KBM-7 (cell line): ENCODE measurements at regions not wholly inside any gene's neighbourhood (a gene's known extent, or its start where the extent isn't known, plus 50 kb on each side); places are given as distances from the start of the nearest gene placed in this dataset.

ENCODE experiments used
- DNase-seq: peaks from one replicate; pipeline ENCODE4 v3.0.0-alpha.2; 2015
- in situ Hi-C: fragments of 300-500 bp; cut with MboI; formaldehyde crosslinking; loops from 2 replicates; pipeline ENCODE4 v1.14.3; 2020; ENCODE audit warnings: low sequenced_read_pairs, low pct_unique_long_range_greater_than_20kb, mixed read lengths

DNA sequence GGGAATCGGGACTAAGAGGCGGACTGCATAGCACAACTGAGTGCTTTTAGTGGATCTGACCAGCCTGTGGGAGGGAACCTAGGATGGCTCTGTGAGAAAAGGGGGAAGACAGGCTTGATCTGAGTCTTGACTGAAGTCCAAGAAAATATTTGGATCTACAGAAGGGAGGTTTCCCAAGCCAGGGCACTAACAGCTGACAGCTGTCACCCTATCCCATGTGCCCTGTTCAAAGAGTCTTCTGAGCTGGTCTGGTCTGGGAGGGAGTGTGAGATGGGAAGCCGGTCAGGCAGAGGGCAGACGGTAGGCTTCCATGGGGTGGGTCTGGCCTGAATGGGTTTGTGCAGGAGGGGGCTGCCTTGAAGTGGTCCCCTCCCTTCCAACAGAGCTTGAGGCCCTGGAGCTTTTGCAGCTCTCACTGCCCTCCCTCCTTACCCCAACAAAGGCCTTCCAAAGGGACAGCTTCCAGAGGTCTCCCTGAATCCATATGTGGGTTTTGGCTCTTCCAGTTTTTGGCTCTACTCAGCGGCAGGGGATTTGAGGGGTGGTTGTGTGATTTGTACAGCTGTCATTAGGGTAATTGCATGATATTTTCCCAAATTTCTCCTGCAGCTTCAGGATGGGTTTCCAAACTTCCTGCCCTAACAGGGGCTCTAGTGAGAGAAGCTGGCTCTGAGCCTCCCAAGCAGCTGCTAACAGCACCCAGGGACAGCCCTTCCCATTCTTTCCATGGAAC lies 643.7 kb downstream of the BCOR start:
- DNase-seq, result no peak
- in situ Hi-C loops, result no loop called here

DNA sequence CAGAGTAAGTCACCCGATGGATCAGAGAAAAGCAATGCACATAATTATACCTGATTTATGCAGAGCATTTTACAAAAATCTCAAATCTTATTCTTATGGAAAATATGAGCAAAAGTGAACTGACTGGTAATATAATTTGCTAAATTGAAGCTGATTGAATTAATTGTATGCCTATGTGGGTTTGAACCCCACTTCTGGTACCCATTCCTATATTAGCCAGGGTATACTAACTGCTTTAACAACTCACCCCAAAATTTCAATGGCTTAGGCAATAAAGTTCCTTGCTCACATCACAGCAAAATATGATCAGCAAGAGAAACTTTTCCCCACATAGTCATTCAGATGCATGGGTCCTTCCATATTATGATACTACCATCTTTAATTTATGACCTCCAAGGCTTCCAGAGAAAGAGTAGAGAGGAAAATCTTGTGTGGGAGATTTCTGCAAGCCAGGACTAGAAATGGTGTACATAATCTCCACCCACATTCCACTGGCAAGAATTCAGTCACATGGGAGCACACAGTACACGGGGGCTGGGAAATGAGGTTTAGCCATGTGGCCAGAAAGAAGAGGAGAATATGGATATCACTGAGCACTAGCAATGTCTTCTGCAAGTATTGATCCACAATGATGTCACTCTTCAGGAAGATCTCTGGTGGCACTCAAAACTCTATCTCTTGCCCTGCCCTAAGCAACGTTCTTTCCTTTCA lies 640.7 kb downstream of the BCOR start:
- no peak for DNase-seq
- in situ Hi-C loops, result no loop called here

DNA sequence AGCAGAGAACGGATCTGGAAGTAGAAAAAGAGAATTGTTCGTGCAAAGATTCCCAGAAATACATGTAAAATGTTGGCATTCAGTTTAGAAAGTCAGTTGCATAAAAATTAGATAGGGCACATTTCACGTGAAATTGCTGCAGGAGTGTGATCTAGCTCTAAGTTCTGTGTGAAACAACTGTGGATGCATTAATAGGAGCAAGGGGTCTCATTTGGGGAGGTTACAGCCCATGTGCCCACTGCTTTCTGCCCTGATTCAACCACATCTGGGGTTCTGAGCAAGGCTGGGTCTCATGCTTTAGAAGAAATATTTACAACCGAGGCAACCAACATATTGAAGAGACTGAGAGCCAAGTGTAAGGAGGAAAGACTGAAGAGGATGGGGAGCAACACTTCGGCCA lies 639.0 kb downstream of the BCOR start:
- no peak for DNase-seq
- in situ Hi-C loops, result no loop called here

DNA sequence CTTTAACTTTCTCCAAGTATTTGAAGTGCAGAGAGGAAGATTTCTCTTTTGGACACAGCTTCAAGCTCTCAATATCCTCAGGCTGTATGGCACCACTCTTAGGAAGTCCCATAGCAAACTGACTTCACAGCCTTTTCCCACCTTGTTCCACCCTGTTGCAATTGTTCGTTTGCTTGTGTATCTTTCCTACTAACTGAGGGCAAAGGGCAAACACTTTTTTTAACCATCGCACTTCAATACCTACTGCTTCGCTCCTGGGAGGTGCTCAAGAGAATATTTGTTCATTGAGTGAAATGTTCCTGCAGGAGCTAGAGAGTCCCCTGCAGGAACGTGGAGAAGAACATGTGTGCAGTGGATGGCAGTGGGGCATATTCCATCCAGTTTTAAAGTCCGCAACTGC lies 638.6 kb downstream of the BCOR start:
- no peak for DNase-seq
- in situ Hi-C loops, result no loop called here

DNA sequence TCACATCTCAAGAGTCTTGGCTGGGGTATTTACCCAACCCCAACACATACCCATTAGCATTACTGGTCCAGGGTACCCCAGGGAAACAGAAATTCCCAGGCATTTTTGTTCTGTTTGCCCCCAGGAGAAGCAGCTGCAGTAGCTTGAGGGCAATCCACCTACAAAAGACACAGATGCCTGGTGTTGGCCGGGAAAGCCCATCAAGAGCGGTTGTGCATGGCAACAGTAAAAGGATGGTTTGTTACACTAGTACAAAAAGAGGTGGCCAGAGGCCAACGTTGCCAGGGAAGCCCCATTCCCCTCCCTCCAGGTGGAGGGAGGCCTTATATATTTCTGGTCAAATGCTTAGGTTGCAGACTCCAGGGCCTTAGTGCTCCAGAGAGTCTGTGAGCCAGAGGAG lies 637.8 kb downstream of the BCOR start:
- in situ Hi-C loops, result no loop called here
- DNase-seq, result no peak

DNA sequence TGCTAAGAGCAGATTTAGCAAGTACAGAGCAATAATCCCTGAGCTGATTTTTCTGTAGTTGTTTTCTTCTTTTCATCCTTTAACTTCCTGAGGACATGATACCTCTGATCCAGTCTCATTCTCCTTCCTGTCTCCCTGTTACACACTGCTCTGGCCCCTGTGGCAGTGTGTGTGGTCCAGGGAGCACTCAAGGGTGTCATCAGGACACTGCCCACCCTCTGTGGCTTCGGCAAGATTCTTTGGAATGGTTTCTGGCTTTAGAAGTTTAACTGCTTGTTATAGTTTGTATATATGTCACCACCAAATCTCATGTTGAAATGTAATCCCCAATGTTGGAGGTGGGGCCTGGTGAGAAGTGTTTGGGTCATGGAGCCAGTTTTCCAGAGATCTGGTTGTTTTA lies 637.3 kb downstream of the BCOR start:
- DNase-seq, result no peak
- in situ Hi-C loops, result no loop called here

DNA sequence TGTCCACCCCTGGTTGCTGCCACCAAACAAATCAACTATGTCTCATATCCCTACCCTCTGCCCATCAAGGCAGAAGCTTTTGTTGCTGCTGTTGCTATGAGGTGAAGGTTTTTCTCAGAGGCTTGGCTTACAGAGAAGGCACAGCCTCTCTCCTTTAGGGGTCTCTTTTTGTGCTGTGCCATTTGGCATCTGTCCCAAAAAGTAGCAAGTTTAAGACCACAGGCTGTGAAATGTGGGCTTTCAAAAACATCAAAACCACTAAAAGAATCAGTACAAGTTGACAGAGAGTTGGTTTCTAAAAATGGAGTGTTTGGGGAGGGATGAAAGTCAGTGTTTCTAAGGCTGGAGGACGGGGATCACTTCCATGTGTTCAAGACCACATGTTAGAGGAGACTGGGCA lies 634.9 kb downstream of the BCOR start:
- no peak for DNase-seq
- in situ Hi-C loops, result no loop called here

DNA sequence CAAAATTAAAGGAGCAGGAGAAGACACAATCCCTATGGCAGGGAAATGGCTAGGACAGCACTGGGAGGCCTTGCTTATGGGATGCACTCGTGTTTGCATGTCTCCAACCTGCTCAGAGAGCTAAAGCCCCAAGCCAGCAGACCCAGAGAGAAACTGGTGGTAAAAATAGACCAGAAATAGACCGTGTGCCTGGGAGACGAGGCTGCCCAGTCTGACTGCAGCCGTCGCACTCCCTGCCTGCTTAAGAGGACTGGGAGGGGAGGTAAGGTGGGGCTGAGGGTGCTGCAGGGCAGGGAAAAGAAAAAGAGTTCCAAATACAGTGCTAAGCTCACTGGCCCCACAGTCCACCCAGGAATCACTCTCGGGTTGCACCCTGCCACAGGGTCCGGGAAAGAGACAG lies 633.5 kb downstream of the BCOR start:
- no peak for DNase-seq
- in situ Hi-C loops, result no loop called here

DNA sequence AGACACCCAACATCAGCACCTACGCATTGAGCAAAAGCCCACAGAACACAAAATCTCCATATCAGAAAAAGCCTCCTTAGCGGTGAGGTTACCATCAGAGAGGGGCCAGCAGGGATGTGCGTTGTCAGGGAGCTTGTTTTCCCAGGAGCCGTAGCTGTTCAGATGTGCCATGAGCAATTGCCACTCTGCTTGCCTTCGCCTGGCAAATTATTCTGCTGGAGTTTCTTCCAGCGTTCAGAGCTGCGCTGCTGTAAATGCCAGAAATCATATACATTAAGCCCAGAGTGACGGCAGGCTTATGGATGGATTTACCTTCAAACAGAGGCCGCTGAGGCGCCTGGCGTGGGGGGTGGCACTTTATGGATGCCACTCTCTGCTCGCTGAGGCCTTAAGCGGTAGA lies 632.3 kb downstream of the BCOR start:
- DNase-seq, result no peak

DNA sequence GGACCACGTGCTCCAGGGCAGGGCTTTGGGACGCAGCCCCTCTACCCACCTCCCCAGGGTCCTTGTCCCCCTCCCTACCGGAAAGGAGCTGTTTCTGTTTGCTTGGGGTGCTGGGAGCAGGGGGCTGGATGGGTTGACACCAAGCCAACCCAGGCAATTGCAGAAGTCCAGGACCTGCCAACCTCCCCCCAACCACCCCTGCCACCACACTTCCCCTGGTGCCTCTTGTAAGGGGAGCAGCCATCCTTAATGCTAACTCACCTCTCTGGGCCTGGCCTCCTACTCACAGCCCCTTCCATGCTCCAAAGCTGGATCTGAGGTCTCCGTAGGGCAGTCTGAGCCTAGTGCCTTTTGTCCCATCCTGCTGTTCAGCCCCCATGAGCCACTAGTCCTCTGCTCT lies 631.9 kb downstream of the BCOR start:
- in situ Hi-C loops, result no loop called here
- DNase-seq, result no peak

More for the DNA sequence above, 632.3 kb downstream of the BCOR start:
- in situ Hi-C loops, result no loop called here

DNA sequence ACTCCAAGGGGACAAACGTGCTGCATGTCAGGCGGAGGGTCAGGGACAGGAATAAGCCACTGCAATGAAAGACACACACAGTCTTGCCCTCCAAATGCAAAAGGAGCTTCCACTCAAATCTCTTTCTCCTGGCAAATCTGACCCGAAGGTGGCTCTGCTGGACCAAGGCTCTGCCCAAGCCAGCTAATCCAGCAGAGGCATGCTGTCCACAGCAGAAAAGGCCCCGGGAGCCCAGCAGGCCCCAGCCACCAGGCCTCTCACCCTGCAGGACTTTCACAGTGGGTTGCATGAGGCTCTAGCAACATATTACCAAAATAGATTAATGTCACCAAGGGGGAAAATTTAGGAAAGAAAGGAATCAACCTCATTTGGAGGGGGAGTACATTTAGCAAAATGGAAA lies 628.6 kb downstream of the BCOR start:
- DNase-seq, result no peak
- in situ Hi-C loops, result no loop called here

DNA sequence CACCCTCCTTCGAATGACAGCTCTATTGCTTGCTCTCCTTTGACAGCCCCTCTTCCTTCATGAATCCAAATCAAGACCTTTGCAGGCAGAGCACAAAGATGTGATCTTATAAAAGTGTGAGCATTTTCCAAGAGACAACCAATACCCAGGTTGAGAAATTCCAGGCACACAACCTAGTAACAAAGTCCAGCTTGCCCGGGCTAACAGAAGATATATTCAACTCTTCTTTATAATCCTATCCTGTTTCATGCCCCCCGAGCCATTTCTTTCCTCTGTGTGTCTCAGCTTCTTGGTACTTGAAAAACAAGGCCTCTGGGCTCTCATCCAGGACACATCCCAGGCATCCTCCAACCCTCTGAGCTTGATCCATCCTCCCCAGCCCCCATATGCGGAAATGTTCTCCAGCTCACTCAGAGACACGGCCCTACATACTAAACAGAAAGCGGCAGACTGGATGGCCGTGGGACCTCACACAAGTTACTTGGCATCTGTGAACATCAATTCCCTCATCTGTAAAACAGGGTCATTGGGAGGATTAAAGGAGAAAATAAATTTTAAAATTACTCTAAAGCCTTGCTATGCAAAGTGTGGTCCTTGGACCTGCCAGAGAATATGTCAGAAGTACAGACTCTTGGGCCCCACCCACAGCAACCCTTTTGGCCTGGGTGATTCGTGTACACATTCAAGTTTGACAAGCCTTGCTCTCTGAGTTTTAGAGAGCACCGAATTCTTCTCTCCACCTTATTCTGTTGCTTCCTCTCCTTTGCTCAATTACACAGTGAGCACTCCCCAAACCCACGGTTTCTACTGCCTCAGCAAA lies 627.0 kb downstream of the BCOR start:
- DNase-seq, result no peak
- in situ Hi-C loops, result no loop called here

DNA sequence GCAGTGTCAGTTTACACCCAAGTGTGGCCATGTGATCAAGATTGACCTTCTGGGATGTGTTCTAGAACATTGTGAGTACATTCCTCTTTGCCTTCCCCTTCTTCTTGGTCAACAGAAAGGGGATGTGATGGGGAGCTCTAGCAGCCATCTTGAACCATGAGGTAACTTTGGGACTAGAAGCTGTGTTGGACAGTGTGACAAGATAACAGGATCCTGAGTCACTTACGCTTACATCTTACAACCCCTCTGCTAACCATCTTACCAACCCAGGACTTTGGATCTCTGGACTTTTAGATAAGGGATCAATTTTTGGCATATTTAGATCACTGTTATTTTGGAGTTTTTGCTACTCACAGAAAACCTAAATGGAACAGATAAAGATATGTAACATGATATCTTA lies 625.6 kb downstream of the BCOR start:
- in situ Hi-C loops, result no loop called here
- no peak for DNase-seq

DNA sequence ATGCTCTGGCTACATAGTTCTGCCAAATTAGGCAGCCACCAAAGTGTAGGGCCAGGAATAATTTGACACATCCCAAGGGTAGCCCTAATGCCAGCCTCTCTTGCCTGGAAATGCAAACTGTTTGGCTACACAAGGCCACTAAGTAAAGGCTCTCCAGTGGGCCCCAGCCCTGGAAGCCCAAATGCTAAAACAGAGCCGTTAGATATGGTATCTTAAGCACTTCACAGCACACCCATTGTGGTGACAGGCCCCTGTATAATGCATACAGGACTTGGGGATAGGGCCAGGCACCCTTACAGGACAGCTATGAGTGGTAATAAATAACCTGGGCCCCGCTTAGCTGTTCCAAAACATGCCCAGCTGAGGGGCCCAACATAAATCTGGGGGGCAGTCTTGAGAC lies 623.9 kb downstream of the BCOR start:
- in situ Hi-C loops, result no loop called here

DNA sequence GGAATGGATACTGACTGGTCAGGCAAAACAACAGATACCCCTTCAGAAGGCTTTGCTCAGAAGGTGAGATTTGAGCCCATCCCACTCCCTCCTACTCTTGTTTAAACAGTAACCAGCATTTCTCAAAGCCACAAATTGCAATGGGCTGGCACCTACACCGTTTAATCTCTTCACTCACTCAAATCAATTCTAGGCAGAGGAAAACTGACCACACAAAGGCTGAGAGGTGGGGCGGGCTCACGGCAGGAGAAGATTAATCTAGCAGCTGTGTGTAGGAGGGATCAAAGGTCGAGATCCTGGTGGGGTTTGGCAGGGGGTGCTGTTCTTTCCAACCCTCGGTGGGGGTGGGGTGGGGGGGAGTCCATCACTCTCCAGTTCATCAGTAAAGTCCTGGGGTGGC lies 622.4 kb downstream of the BCOR start:
- DNase-seq, result no peak
- in situ Hi-C loops, result no loop called here

More for the DNA sequence above, 623.9 kb downstream of the BCOR start:
- DNase-seq, result no peak

DNA sequence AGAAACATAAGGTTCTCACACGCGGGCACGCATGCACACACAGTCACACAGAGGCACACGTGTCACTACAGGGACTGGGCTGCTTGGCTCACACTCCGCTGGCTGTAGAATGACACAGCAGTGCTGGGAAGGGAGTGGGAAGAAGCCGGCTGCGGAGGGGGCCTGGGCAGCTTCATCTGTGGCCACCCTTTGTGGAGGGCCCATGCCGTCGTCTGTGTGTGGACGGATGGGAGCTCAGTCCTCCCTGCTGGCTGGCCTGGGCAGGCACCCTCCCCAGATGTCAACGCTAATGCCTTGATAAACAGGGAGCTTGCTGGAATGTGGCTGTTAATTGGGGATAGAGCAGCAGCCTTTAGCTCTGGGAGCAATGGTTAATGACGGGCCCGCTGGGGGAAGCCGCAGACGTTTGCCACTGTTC lies 621.1 kb downstream of the BCOR start:
- in situ Hi-C loops, result no loop called here
- DNase-seq, result no peak

DNA sequence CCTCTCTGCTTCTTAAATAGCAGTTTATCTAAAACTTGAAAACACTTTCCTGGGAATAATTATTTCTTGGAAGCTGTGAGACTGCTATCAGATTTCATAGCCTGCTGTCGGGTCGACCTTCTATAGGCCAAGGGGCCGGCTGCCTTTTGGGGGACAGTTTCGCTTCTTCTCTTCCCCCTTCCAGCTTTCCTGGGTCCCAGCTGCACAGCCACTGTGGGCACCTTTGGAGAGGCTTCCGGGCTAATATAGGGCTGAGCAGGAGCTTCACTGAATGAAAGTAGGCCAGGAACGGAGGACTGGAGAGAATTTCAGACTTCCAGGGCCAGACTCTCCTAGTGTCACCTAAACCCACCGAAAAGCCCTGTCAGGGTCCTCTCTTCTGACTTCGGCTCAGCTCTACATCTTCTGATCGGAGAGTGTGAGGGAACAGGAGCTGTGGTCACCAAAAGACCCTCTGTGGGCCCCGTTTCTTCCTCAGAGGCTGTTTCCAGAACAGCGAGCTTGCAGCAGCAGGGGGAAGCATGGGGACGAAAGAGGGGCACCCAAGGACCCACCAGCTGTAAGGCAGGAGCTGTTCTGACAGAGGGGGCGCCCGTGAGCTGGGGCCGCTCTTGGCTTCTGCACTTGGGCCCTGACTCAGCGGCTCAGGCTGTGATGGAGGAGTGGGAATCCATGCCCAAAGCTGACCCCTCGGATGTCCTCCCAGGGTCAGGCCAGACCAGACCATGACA lies 620.6 kb downstream of the BCOR start:
- in situ Hi-C loops, result no loop called here
- DNase-seq, result no peak

DNA sequence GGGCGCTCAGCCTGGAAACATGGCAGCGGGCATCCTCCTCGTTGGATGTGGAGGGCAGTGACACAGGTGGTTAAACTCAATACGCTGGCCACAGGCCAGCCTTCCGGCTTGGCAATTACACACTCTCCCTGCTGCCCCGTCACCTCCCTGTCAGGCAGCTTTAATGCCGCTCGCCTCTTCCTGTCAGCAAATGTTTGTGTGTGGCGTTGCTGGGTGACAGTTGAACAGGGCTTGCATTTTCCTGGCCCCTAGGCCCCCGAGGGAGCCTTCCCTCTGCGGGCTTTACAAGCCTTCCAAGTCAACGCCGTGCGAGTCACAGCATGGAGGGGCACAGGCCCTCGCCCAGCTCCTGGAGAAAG lies 620.0 kb downstream of the BCOR start:
- in situ Hi-C loops, result no loop called here
- DNase-seq, result peak; percentile 23

DNA sequence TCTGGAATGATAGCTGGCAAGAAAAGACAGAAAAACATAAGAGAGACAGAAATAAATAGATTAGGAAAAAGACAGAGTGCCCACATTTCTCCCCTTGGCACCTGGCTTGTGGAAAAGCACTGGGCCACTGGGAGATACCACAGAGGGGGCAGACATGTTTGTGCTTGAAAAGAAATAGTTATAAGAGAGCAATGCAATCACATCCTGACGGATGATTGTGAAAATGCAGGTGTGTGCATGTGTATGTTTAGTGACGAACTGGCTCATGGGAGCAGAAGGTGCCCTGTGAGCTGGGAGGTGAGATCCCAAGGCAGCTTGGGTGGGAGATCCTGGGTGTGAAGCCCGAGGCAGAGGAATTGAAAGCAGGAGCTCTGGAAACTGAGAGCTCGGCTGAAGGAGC lies 617.9 kb downstream of the BCOR start:
- in situ Hi-C loops, result no loop called here
- no peak for DNase-seq

DNA sequence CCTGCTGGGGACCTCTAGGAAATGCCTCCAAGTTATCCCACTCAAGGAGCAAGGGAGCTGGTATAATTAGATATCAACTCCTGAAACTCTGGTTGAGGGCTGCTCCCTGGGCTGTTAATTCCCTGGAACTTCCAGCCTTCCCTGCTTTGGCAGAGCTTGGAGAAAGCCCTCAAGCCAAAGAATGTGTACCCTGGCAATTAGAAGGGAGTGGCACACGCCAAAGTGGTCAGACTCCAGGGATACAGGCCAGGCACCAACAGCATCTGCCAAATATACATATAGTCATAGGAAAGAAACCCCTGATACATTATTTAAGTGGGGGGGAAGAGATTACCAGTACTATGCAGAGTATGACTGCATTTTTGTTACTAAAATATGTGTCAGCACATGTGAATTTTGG lies 616.8 kb downstream of the BCOR start:
- no peak for DNase-seq
- in situ Hi-C loops, result no loop called here
